Astrocyte of the cerebellum (primary cell): ENCODE measurements at regions not wholly inside any gene's neighbourhood (a gene's known extent, or its start where the extent isn't known, plus 50 kb on each side); places are given as distances from the start of the nearest gene placed in this dataset.
"Not testable (repeated sequence)": the region's sequence is repeated elsewhere in the genome, so short reads cannot be mapped to it uniquely, and the experiment has no call there.

ENCODE experiments used
- DNase-seq: peaks from one replicate; pipeline ENCODE4 v3.0.0-alpha.2; 2011; ENCODE audit warnings: low read depth
- H3K4me3 ChIP-seq: 2 replicates; pipeline ENCODE4 v1.5.1; 2011; ENCODE audit warnings: mild to moderate bottlenecking, low read depth, low read length, moderate library complexity
- CTCF ChIP-seq: IDR thresholded peaks from 2 replicates; pipeline ENCODE4 v1.5.1; 2012; ENCODE audit warnings: low read length, low read depth, moderate library complexity, mild to moderate bottlenecking; ENCODE audit errors: missing control alignments
- in situ Hi-C: cut with HindIII; loops from 2 replicates; pipeline ENCODE4 v1.10.0; 2017; ENCODE audit warnings: low sequenced_read_pairs

- TF ChIP-seq CTCF = no peak
- no peak overlapping the region for H3K4me3 ChIP-seq
- in situ Hi-C loops = no loop called here
- DNase-seq = no peak
These were observed 157.3 kb downstream of the DIO2 start for GRCh38 chr14:80054020-80054419.

GRCh38 chr14:80049055-80049454, 162.2 kb downstream of the DIO2 start:
- TF ChIP-seq CTCF = no peak
- DNase-seq = no peak
- in situ Hi-C loops = no loop called here
- H3K4me3 ChIP-seq = no peak overlapping the region

GRCh38 chr14:80047761-80048160, 163.5 kb downstream of the DIO2 start:
- no peak for TF ChIP-seq CTCF
- H3K4me3 ChIP-seq = no peak overlapping the region
- no peak for DNase-seq
- in situ Hi-C loops = no loop called here

- H3K4me3 ChIP-seq = no peak overlapping the region
- DNase-seq = no peak
- in situ Hi-C loops = no loop called here
- TF ChIP-seq CTCF = no peak
These were observed 174.0 kb downstream of the DIO2 start for GRCh38 chr14:80037349-80037748.

GRCh38 chr14:80024417-80024816, 186.9 kb downstream of the DIO2 start:
- no peak for TF ChIP-seq CTCF
- in situ Hi-C loops = no loop called here
- DNase-seq = no peak
- H3K4me3 ChIP-seq = no peak overlapping the region

- DNase-seq, H3K4me3 ChIP-seq, in situ Hi-C loops: not testable (repeated sequence)
These were observed 192.8 kb downstream of the DIO2 start for GRCh38 chr14:80018476-80018875.

- no peak for DNase-seq
- no peak for TF ChIP-seq CTCF
- H3K4me3 ChIP-seq = no peak overlapping the region
- in situ Hi-C loops = no loop called here
These were observed 193.5 kb downstream of the DIO2 start for GRCh38 chr14:80017795-80018194.

- in situ Hi-C loops, DNase-seq, H3K4me3 ChIP-seq: not testable (repeated sequence)
These were observed 201.1 kb downstream of the DIO2 start for GRCh38 chr14:80010245-80010644.
